HepG2 (cell line): ENCODE measurements at regions not wholly inside any gene's neighbourhood (a gene's known extent, or its start where the extent isn't known, plus 50 kb on each side); places are given as distances from the start of the nearest gene placed in this dataset.

ENCODE experiments used
- ATAC-seq: fragments of 200-7000 bp; cut with Tn5 transposase; 3 replicates; pipeline ENCODE4 v1.9.1; 2020; ENCODE audit warnings: mild to moderate bottlenecking, moderate library complexity
- BruUV-seq: library from RNA; stranded (reverse); fragments of 400-500 nt; replicated peaks from 2 replicates; lab custom pipeline; 2021; lab: Mats Ljungman, UMichigan
- CTCF ChIA-PET: fragments of 300-600 bp; formaldehyde crosslinking; extraction: SDS; loops from one replicate; lab custom pipeline; 2021; ENCODE audit warnings: low total read pairs, inconsistent platforms, low intra/inter-chr PET ratio; lab: Yijun Ruan, JAX
- POLR2A ChIA-PET: fragments of 350-600 bp; sonication (Branson Sonifier 250); formaldehyde crosslinking; loops from one replicate; lab custom pipeline; 2020; ENCODE audit warnings: antibody characterized with exemption, inconsistent platforms; lab: Yijun Ruan, JAX
- DNase-seq: peaks from one replicate; pipeline ENCODE4 v3.0.0-alpha.2; 2015; ENCODE audit warnings: low spot score
- FAIRE-seq: peaks from 3 replicates; lab custom pipeline; 2011; peaks lifted over from hg19 to GRCh38; lab: Jason Lieb, UNC
- H2AFZ ChIP-seq: one replicate; pipeline ENCODE4 v1.6.1; 2011; ENCODE audit warnings: low read length, inconsistent platforms
- H3K27ac ChIP-seq: fragments of 300-600 bp; 3 replicates; pipeline ENCODE4 v1.8.0; 2011; ENCODE audit warnings: mixed run types, mild to moderate bottlenecking, mixed read lengths, low read length, inconsistent platforms; ENCODE audit not compliant: insufficient read depth; ENCODE audit errors: extremely low read length
- H3K27me3 ChIP-seq, 2 experiments: fragments of 200-600 bp in 1 of 2; 2 replicates in 1 of 2; 3 replicates in 1 of 2; pipeline versions ENCODE4 v1.6.0 to v1.8.0; 2011; ENCODE audit warnings: low read length in 2 of 2, mild to moderate bottlenecking in 2 of 2, moderate library complexity in 2 of 2, inconsistent platforms in 1 of 2; ENCODE audit not compliant: insufficient read depth in 2 of 2, control insufficient read depth in 1 of 2
- H3K36me3 ChIP-seq, 2 experiments: fragments of 200-600 bp in 1 of 2; replicated peaks in 1 of 2; 2 replicates in 1 of 2; 3 replicates in 1 of 2; pipeline versions ENCODE4 v1.5.1 to v1.8.0; 2011; ENCODE audit warnings: low read length in 2 of 2, inconsistent platforms in 1 of 2; ENCODE audit not compliant: insufficient read depth in 2 of 2, control insufficient read depth in 1 of 2
- H3K4me1 ChIP-seq: 2 replicates; pipeline ENCODE4 v1.5.1; 2012; ENCODE audit warnings: low read length, inconsistent platforms; ENCODE audit not compliant: insufficient read depth
- H3K4me2 ChIP-seq: 2 replicates; pipeline ENCODE4 v1.6.0; 2011; ENCODE audit warnings: low read depth, low read length, inconsistent platforms
- H3K4me3 ChIP-seq, 3 experiments: fragments of 200-600 bp in 1 of 3; sonication (generic), shearing (Covaris generic) in 1 of 3; replicated peaks in 1 of 3; 2 replicates each; pipeline ENCODE4 v1.5.1; 2011 to 2016; ENCODE audit warnings: low read length in 3 of 3, inconsistent platforms in 2 of 3, low read depth in 2 of 3, mild to moderate bottlenecking in 2 of 3, control low read depth in 1 of 3, mixed read lengths in 1 of 3; ENCODE audit not compliant: insufficient read depth in 1 of 3
- H3K79me2 ChIP-seq: one replicate; pipeline ENCODE4 v1.6.1; 2011; ENCODE audit warnings: low read length, inconsistent platforms; ENCODE audit not compliant: insufficient read depth
- H3K9ac ChIP-seq: 2 replicates; pipeline ENCODE4 v1.6.0; 2011; ENCODE audit warnings: mild to moderate bottlenecking, low read depth, low read length, inconsistent platforms; ENCODE audit not compliant: insufficient read depth
- H3K9me3 ChIP-seq: 2 replicates; pipeline ENCODE4 v1.5.1; 2012; ENCODE audit warnings: mild to moderate bottlenecking, low read length
- H4K20me1 ChIP-seq: 2 replicates; pipeline ENCODE4 v1.6.0; 2011; ENCODE audit warnings: inconsistent platforms, mild to moderate bottlenecking, low read length, moderate library complexity; ENCODE audit not compliant: insufficient read depth
- ATF3 ChIP-seq: sonication (generic); formaldehyde crosslinking; IDR thresholded peaks from 2 replicates; pipeline ENCODE4 v1.4.0; 2020; ENCODE audit warnings: missing genetic modification reagents
- GMEB1 ChIP-seq: sonication (generic); formaldehyde crosslinking; IDR thresholded peaks from 2 replicates; pipeline ENCODE4 v1.5.1; 2020; ENCODE audit warnings: missing genetic modification reagents, mild to moderate bottlenecking, borderline replicate concordance
- ZNF7 ChIP-seq: IDR thresholded peaks from 2 replicates; pipeline ENCODE4 v1.6.1; 2016; ENCODE audit warnings: missing biosample characterization, missing genetic modification reagents
- WGBS: methylation state at CpG from one replicate; pipeline ENCODE4 v1.1.6; 2017; ENCODE audit warnings: low lambda C conversion rate; 5-methylcytosine and 5-hydroxymethylcytosine counted together
- in situ Hi-C: cut with HindIII; loops from 2 replicates; pipeline ENCODE4 v1.10.0; 2017; ENCODE audit warnings: low pct_unique_long_range_greater_than_20kb; ENCODE audit not compliant: extremely low pct_ligation_motif_present
- intact Hi-C: fragments of 100-400 bp; cut with micrococcal nuclease; formaldehyde crosslinking; loops from one replicate; pipeline ENCODE4 v1.10.0; 2022; ENCODE audit not compliant: unreplicated experiment
- TF ChIP-seq, protein P1 (sequence below): sonication (generic); formaldehyde crosslinking; IDR thresholded peaks from 2 replicates; pipeline ENCODE4 v1.4.0; 2020; ENCODE audit warnings: missing genetic modification reagents

DNA sequence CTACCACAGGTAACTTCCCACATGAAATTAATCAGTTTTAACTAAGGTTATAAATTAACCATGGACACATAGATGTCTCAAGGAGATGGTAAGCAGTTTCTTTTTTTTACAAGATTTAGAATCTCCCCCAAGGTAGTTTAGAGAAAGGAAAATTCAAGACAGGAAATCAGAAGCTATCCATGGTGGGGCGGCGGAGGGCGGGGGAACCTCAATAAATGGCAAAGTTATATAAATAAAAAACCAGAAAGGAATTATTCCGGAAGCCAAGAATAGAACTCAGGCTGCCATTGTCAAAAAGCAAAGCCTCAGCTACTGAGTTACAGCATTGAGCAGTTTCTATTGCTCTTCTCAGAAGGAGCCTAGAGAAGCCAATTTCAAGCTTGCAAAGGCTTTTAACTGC, 172.1 kb upstream of the SMAD3 start (continued):
- TF ChIP-seq, protein P1, sequence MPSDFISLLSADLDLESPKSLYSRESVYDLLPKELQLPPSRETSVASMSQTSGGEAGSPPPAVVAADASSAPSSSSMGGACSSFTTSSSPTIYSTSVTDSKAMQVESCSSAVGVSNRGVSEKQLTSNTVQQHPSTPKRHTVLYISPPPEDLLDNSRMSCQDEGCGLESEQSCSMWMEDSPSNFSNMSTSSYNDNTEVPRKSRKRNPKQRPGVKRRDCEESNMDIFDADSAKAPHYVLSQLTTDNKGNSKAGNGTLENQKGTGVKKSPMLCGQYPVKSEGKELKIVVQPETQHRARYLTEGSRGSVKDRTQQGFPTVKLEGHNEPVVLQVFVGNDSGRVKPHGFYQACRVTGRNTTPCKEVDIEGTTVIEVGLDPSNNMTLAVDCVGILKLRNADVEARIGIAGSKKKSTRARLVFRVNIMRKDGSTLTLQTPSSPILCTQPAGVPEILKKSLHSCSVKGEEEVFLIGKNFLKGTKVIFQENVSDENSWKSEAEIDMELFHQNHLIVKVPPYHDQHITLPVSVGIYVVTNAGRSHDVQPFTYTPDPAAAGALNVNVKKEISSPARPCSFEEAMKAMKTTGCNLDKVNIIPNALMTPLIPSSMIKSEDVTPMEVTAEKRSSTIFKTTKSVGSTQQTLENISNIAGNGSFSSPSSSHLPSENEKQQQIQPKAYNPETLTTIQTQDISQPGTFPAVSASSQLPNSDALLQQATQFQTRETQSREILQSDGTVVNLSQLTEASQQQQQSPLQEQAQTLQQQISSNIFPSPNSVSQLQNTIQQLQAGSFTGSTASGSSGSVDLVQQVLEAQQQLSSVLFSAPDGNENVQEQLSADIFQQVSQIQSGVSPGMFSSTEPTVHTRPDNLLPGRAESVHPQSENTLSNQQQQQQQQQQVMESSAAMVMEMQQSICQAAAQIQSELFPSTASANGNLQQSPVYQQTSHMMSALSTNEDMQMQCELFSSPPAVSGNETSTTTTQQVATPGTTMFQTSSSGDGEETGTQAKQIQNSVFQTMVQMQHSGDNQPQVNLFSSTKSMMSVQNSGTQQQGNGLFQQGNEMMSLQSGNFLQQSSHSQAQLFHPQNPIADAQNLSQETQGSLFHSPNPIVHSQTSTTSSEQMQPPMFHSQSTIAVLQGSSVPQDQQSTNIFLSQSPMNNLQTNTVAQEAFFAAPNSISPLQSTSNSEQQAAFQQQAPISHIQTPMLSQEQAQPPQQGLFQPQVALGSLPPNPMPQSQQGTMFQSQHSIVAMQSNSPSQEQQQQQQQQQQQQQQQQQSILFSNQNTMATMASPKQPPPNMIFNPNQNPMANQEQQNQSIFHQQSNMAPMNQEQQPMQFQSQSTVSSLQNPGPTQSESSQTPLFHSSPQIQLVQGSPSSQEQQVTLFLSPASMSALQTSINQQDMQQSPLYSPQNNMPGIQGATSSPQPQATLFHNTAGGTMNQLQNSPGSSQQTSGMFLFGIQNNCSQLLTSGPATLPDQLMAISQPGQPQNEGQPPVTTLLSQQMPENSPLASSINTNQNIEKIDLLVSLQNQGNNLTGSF (CRISPR knock-in tag) = no peak
- no peak for TF ChIP-seq GMEB1 (CRISPR knock-in tag)

DNA sequence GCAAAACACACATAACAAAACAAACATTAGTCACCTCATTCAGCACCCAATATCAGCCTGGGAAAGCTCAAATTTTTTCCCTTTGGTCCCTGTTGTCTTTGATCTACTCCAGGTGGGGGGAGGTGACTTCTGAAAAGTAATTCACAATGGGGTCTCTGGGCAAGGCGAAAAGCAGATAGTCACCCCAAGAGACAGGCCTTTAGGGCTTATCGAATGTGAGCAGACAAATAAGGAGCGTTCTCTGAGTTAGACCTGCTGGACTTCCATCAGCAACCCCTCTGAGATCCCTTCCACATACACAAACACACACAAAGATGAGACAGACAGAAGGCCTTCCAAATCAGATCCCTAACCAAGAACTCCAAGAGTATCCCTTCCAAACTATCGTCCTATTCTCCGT, 171.0 kb upstream of the SMAD3 start:
- H3K27ac ChIP-seq = no peak overlapping the region

More for the DNA sequence above, 171.0 kb upstream of the SMAD3 start:
- in situ Hi-C loops = no loop called here
- Histone ChIP-seq H2AFZ (no peak overlapping the region), H4K20me1 (no peaks in the 10 kb centered on the region), H3K36me3 (no peaks in the 10 kb centered on the region), H3K9me3 (no peaks in the 10 kb centered on the region), H3K79me2 (no peaks in the 10 kb centered on the region), H3K4me3 (no peak overlapping the region), H3K4me1 (0 out of 2 replicates have a peak, but pooled peaks cover 10% of the 10 kb centered on the region), H3K4me2 (no peak overlapping the region), H3K9ac (no peak overlapping the region), H3K27me3 (peaks cover 0 to 16% of the 10 kb centered on the region in 2 experiments; a peak in 1 of 5 replicates)
- BruUV-seq = no TSS peak
- TF ChIP-seq ATF3 (CRISPR knock-in tag) = no peak
- no peak for TF ChIP-seq ZNF7 (CRISPR knock-in tag)
- intact Hi-C loops = no loop called here
- ATAC-seq = no peak
- no peak for FAIRE-seq
- WGBS = 58% methylated on average over 5 of the region's 5 CpGs
- ChIA-PET POLR2A (no interaction called here), CTCF (no interaction called here)
- peak; percentile 23 for DNase-seq
